Hepatocyte (in vitro differentiated cells): ENCODE measurements at regions not wholly inside any gene's neighbourhood (a gene's known extent, or its start where the extent isn't known, plus 50 kb on each side); places are given as distances from the start of the nearest gene placed in this dataset.

ENCODE experiments used
- EZH2 ChIP-seq: fragments of 200-600 bp; sonication (generic); IDR thresholded peaks from 2 replicates; pipeline ENCODE4 v1.6.1; 2016; ENCODE audit warnings: antibody characterized with exemption, mild to moderate bottlenecking, borderline replicate concordance
- TF ChIP-seq, protein P1 (sequence below): fragments of 200-600 bp; sonication (generic); IDR thresholded peaks from 2 replicates; pipeline ENCODE4 v1.5.1; 2016; ENCODE audit warnings: antibody characterized with exemption, mild to moderate bottlenecking; ENCODE audit not compliant: poor library complexity

- TF ChIP-seq, protein P1, sequence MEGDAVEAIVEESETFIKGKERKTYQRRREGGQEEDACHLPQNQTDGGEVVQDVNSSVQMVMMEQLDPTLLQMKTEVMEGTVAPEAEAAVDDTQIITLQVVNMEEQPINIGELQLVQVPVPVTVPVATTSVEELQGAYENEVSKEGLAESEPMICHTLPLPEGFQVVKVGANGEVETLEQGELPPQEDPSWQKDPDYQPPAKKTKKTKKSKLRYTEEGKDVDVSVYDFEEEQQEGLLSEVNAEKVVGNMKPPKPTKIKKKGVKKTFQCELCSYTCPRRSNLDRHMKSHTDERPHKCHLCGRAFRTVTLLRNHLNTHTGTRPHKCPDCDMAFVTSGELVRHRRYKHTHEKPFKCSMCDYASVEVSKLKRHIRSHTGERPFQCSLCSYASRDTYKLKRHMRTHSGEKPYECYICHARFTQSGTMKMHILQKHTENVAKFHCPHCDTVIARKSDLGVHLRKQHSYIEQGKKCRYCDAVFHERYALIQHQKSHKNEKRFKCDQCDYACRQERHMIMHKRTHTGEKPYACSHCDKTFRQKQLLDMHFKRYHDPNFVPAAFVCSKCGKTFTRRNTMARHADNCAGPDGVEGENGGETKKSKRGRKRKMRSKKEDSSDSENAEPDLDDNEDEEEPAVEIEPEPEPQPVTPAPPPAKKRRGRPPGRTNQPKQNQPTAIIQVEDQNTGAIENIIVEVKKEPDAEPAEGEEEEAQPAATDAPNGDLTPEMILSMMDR: no peak
- no peak for TF ChIP-seq EZH2
Measured at GRCh38 chr4:52263607-52264006, 212.5 kb downstream of the SPATA18 start.
